HG03139 (cell line): ENCODE measurements at regions not wholly inside any gene's neighbourhood (a gene's known extent, or its start where the extent isn't known, plus 50 kb on each side); places are given as distances from the start of the nearest gene placed in this dataset.

Experiments
- ATAC-seq: cut with Tn5 transposase; IDR thresholded peaks from one replicate; pipeline ENCODE4 v1.9.1; 2021; ENCODE audit not compliant: unreplicated experiment

DNA sequence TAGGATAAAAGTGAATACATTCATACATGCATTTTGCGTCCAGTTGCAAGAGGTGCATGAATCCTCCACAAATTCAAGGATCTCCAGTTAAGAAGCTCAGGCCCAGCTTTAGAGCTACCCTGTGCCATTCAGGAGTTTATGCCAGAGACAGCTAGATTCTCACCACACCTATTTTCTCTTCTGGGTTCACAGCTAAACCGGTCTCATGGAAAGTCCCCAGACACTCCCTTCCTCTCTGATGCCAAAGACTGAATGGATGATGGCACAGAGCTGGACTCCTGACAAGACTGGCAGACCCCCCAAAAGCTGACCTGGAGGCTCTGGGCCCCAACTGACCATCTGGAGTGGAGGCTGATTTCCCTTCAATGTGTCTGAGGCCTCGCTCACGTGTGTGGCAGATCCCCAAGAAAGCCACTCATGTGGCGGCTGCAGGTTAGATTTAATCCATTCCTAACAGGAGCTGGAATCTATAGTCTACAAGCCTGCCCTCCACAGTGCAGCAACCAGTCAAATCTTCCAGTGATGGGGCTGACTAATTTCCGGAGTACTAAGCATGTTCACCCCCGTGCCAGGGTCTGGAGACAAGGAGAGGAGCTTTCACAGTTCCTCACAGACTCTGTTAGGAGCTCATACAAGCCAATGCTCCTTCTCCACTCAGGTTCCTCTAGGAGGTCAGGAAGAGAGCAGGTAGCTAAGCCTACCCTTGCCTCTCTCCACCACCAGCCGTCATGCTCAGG lies 257.1 kb downstream of the BCL11A start:
- no peak for ATAC-seq

DNA sequence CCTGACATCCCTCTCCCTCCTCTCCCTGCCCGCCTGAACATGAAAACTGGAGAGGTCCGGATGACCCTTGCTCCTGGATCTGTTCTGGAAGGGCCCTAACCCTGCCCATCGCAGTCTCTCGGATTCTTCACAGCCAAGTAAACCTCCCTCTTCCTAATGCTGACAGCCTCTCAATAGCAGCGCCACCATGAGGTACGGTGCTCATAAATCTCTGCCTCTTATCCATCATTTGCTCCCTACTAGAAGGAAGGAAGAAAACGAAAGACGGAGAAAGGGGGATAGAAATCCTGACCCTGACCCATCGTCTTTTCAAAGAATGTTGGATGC lies 257.9 kb downstream of the BCL11A start:
- no peak for ATAC-seq

DNA sequence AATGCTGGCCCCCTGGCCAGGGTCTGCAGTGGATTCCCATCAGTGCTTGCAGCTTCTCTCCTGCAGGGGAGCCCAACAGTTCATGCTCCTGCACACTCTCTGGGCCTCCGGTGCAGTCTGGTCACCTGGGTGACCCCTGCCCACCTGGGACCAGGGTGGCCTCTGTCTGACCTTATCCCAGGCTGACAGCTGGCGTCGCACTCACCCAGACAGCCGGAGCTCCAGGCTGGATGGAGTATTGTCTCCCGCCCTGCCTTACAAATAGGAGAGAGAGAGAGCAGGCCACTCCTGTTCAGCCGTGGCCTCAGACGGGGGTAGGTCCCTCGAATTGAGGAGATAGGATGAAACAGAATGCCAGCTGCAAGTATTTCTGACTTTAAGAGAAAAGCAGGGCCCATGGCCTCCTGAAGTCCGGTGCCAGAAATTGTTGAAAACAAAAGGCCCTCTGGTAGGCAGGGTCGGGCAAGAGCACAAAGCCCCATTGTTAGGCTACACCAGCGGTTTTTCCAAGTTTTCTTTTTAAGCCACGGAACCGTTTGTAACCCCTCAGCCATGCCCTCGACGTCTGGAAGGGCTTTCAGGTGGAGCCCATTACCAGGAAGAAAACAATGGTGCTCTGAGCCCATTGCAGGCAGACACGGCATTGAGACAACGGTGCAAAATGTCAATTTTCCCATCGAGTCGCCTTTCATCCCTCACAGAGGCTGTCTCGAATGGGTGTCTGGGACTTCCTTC lies 258.4 kb downstream of the BCL11A start:
- ATAC-seq: no peak

DNA sequence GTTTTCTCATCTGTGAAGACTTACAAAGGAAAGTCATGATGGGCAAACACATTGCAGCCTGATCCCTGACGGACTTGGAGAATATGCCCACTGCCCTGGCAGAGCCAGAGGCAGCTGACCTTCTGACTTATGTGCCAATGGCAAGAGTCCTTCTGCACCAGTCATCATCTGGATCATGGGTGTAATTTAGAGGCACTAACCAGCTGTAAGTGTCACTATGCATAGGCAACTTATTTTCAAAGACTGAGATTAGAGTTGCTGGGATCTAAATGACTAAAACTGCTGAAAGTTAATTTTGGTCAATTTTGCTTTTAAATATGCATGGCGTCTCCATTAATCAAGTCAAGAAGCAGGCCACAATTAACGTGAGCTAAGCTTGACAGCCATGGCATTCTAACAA lies 261.2 kb downstream of the BCL11A start:
- no peak for ATAC-seq

DNA sequence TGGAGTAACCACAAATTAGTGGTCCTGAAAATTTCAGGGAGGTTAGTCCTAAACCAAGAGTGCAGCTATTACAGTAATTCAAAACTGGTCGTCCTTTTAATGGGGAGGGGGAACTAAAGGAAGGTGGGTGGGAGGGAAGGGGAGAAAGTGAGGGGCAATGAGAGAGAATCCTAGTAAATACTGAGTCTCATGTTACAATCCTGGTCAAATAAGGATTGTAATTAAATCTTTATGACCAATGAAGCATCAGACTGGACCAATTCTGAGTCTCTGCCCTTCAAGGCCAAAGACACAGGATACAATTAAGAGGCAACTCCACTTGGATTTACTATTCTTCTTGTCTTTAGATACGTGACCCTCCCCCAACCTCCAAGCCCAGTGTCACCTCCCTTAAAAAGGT lies 262.9 kb downstream of the BCL11A start:
- ATAC-seq: no peak

DNA sequence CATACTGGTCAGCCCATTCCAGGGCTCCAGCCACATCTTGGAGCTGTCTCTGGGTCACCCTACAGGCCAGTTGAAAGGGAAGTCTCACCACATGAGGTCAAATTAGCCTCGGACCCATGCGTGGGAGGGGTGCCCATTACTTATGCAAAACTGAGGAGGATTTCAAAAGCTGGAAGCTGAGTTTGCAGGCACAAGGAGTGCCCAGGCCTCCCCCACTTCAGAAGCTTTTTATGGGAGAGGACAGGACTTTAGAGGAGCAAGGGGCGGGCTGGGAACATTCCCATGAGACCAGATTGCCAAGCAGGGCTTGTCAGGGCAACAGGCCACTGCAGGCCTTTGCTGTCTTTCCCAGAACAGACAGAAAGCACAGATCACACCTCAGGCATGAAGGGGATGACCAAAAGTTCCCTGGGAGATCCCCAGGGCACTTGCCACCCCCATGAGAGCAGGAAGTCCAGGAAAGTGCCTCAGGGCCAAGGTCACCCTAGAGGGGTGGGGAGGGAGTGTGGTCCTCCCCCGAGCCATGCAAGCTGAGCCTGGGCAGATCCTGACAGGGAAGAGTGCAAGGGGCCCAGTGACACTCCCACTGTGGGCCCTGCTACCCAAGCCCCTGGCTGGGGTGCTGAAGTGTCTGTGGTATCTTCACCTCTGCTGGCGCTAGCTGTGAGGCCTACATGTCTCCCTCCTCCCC lies 267.7 kb downstream of the BCL11A start:
- no peak for ATAC-seq

DNA sequence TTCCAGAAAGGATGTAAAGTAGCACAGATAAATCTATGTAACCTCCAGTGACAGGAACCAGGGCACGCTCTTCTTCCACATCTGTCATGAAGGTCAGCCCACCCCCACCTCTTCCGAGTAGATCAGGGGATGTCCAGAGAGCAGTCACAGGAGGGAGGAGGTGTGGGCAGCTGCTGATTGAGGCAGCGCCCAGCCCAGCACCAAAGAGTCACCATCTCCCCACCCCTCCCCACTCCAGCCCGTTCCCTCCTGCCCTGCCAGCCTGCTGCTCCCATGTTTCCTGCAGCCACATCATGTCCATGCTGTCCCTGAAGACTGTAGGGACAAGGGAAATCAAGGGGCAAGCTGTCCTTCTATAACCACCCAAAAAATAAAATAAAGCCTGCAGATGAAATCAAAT lies 269.8 kb downstream of the BCL11A start:
- ATAC-seq: no peak

DNA sequence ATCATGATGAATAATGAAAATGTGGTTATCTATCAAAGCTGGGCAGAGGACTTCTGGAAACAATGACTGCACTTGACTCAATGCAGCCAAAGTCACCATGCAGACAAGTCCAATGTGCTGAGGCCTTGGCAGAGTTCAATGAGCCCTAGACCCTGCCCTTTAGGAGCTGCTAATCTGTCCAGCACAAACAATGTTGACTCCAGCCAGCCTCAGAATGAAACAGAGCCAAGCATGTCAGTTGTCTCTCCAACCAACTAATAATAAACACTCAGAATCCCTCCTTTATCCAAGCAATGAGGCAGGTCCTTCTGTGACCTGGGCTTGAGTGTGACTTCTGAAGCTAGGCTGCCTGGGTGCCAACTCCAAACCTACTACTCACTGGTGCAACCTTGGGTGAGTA lies 270.6 kb downstream of the BCL11A start:
- no peak for ATAC-seq

DNA sequence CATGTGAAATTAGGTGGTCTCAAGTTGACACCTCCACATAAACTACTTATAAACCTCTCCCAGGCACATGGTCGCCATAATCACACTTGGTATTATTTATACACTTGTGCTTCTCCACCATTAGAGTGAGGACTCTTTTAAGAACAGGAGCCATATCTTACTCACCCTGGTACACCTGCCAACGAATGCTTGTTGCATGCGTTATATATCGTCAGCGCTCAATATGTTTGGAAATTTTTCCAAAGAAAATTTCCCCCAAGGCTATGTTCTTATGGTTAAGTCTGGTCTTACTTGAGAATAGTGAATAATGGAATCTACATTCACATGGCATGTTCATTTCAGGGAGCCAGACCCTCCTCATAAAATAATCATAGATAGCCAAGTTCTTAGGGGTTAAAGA lies 271.7 kb downstream of the BCL11A start:
- no peak for ATAC-seq

DNA sequence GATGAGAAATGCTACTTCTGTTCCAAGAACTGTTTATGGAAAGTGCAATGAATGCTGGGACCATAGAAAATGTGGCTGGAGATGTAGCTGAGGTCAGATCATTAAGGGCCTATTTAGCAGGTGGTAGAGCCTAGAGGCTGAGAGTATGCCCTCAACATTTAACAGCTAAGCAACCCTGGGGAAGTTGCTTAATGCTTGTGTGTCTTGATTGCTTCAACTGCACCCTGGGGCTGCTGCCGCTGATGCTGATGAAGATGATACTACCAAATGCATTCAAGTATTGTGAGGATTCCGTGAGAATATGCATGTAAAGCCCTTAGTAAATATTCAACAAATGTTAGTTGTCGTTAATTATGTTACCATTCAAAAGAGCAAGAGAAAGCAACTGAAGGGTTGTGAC lies 273.2 kb downstream of the BCL11A start:
- ATAC-seq: no peak

DNA sequence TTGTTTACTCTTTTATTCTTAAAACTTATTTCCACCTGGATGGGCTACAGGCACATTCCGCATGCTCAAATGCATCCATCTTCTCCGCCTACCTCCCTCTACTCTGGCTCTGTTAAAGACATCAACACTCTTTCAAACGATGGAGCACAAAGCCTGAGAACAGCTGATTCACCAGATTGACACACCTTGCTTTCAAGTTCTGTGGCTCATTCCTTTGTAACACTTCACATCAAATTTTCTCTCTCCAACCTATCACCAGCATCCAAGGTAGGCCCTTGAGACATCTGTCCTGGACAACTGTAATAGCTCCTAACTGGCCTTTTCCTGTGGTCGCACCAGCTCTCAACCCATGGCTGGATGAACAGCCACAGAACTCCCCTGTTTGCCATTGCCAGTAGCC lies 274.5 kb downstream of the BCL11A start:
- ATAC-seq: no peak

DNA sequence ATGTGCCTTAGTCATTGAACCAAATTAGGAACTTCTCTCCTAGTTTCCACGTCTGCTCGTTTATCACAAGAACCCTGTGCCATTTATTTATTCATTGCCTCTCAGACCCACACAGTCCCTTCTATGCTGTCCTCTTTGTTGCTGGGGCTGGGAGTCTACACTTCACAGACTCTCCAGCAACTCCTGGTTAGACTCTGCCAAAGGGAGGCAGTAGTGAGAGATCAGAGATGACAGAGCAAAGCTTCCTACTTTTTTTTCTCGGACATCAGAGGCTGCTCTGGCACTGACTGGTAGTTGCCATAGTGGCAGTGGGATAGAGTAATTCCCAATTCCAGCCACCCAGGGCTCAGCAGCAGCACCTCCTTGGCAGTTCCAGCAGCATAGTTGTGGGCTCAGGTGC lies 277.5 kb downstream of the BCL11A start:
- no peak for ATAC-seq

DNA sequence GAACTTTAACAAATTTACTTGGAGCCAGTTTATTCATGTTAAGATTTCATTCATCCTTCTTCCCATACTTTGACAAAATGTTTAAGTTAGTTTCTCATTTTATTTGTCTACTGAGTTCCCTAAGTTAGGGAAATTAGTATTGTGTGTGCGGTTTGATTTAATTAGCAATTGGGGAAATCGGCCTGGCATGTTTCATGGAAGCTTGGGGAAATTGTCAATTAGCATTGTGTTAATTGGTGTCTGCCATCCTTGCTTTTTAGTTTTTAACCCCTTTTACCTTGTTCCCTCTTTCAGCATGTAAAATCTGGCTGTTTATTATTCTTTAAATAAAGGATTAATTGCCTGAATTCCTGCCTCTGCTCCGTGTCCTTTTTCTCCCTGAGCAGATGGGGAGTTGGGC lies 279.6 kb downstream of the BCL11A start:
- ATAC-seq: no peak

DNA sequence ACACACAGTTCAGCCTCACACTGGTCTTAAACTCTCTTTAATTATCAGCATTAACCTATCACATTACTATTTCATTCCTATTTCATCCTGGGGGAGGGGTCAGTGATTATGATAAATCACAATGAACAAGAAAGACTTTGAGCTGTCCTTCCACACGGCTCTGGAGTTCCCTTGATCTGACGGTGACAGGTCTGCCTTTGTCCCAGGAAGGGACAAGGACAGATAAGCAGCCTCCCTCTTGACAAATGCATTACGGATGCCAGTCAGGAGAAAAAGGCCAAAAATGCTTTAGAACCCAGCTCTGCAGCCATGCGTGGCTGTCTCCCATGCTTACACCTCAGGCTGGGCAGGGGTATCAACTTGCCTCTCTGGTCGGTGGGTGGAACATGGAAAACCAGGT lies 281.7 kb downstream of the BCL11A start:
- ATAC-seq: no peak

DNA sequence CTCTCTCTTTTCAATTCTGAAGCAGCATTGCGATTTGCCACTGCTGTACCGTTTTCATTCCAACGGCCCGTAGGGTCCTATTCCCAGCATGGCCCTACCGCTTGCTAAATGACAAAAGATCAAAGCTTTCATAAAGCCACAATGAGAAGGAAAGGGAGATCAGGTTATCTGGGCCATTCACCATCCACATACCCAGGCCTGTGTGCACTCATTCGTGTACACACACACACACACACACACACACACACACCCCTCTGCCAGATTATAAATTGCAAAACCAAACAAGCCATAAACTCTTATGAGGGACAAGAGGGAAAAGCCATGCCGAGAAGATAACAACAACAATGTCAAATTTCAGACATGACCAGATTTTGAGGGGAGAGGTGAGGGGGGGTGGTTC lies 282.3 kb downstream of the BCL11A start:
- ATAC-seq: no peak

DNA sequence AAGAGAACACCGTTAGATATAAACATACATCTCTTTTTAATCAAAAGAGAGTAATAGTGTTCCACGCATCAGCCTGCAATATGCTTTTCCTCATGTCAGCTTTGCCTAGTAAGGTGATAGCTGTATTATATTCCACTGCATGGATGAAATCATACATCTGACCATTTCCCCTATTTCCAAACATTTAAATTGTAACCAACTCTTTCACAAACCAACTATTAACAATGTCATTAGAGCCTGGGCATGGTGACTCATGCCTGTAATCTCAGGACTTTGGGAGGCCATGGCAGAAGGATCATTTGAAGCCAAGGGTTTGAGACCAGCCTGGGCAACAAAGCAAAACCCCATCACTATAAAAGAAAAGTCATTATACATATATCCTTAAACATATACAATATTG lies 284.8 kb downstream of the BCL11A start:
- no peak for ATAC-seq

DNA sequence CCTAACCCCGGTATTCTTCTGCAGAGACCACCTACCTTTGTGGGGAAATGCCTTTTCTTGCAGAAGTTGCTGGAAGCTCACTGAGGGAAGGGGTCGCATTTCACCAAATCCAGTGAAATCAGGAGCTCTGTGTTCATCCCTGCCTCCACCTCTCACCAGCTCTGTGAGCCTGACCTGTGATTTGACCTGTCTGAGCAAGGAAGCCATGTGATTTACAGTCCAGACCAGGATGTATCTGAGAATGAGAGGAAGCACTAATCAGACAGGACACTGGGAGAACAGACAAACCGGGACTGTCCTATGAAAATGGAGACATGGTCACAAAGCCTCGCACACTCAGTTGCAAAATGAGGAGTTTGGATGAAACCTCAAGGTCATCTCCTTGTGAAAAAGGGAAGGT lies 285.4 kb downstream of the BCL11A start:
- ATAC-seq: no peak

DNA sequence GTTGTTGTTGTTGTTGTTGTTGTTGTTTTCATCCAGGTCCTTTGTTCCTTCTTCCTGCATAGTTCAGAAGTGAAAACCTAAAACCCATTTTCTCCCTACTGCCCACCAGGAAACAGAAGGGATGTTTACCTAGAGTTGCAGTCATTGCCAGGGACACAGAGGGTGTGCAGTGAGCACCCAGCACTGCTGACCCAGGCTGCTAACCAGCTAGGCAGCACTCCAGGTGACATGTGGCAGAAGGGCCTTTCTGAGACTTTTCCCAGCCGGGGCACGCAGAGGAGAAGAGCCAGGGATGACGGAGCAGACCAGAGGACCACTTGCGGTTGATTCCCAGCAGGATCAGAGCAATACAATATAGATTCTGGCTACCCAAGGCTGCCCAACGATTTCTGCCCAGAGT lies 286.3 kb downstream of the BCL11A start:
- no peak for ATAC-seq

DNA sequence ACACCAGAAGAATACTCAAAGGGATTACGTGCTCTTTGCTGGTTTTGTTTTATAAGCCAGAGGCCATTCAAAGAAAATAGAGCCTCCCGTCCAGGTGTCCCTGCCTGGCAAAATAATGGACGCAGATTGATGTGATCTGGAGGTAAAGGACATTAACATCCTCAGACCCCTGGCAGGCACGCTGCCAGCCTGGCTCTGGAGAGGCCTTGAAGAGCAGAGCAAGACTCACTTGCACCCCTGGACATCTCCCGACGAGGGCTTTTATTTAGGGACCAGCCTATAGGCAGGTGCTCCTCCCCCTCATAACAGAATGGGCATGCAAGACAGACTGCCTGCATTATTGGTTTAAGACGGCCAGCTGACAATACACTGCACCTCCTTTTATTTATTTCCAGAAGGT lies 291.3 kb downstream of the BCL11A start:
- ATAC-seq: no peak

DNA sequence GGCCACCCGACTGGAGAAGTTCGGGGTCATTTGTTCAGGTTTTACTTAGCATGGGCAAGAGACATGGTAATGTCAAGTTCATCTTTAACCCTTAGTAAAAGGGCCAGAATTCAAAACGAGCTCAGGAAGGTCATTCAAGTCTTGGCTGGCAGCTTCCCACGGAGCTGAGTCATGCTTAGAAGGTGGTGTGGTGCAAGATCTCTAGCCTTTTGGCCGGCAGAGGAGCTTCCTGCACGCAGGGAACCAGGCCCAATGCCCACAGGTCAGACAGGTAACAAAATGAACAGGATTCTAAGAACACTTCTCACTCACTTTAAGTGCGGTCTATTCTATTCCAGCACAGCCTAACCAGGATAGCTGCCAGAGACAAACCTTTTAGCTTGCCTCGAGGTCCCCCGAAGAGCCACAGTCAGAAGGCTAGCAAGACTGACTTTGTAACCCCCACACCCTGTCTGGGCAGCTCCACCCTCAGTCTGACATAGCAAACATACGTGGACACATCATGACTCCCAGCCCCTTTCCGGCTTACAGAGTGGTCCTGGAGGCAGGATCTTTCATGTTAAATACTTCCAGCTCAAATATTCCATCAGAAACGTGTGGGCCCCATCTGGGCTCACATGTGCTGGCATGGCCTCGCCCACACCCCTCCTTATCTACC lies 292.7 kb downstream of the BCL11A start:
- no peak for ATAC-seq

DNA sequence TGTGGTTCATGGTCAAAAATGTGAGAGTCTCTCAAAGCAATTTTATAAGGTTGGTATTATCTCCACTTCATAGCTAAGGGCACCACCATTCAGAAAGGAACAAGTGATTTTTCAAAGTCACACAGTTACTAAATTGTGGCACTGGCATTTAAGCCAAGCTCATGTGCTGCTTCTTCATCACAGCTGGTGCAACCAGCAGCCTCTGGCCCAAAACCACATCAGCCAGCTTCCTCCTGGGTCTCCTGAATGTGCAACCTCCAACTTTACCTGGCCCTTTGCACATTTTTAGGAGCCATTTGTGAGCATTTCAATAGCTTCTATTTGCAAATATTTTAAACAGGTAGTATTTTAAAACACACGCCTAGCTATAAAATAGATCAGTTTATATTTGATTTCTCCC lies 293.7 kb downstream of the BCL11A start:
- ATAC-seq: no peak

DNA sequence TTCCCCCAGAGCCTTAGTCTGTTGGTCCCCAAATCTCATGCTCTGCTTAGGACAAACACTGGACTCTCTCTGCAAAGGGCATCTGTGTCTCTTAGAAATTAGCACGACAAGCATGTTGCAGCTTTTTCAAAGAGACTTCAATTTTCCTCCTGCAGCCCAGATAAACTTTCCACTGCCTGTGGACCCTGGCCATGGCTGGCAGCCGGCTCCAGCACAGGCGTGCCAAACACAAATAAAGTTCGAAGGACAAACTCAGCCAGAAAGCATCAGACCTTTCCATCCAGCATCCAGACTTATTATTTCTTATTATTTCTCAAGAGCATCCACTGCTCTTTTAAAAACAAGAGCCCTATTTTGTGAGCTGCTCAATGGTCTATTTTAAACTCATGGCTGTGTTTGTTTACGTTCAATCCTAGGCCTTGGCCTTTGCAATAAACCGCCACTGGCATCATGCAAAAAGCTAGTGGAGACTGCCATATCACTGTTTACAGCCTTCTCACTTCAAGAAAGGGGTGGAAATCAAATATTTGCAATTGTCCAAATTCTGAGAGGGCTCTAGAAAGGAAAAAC lies 300.8 kb downstream of the BCL11A start:
- no peak for ATAC-seq
